ENCODE measurements at regions not wholly inside any gene's neighbourhood (a gene's known extent, or its start where the extent isn't known, plus 50 kb on each side); places are given as distances from the start of the nearest gene placed in this dataset.
"Not testable (repeated sequence)": the region's sequence is repeated elsewhere in the genome, so short reads cannot be mapped to it uniquely, and the experiment has no call there.

DNA sequence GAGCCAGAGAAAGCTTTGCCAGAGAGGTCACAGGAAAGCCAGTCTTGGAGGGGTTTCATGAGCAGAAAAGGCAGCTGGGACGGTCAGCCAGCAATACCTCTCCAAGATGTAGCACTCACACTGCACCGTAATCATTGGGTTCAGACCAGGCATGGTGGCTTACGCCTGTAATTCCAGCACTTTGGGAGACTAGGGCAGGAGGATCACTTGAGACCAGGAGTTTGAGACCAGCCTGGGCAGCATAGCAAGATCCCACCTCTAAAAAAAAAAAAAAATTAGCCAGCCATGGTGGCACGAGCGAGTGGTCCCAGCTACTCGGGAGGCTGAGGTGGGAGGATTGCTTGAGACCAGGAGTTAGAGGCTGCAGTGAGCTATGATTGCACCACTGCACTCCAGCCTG lies 90.2 kb upstream of the CUX1 start:
- no peak for TF ChIP-seq EZH2 (IDR thresholded peaks at IDR 0.05; ENCODE audit: borderline replicate concordance, low read length)
- TF ChIP-seq, protein P1, sequence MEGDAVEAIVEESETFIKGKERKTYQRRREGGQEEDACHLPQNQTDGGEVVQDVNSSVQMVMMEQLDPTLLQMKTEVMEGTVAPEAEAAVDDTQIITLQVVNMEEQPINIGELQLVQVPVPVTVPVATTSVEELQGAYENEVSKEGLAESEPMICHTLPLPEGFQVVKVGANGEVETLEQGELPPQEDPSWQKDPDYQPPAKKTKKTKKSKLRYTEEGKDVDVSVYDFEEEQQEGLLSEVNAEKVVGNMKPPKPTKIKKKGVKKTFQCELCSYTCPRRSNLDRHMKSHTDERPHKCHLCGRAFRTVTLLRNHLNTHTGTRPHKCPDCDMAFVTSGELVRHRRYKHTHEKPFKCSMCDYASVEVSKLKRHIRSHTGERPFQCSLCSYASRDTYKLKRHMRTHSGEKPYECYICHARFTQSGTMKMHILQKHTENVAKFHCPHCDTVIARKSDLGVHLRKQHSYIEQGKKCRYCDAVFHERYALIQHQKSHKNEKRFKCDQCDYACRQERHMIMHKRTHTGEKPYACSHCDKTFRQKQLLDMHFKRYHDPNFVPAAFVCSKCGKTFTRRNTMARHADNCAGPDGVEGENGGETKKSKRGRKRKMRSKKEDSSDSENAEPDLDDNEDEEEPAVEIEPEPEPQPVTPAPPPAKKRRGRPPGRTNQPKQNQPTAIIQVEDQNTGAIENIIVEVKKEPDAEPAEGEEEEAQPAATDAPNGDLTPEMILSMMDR (IDR thresholded peaks at IDR 0.05; ENCODE audit: low read length) = no peak
- H3K9ac ChIP-seq (ENCODE audit: low read length) = no peak overlapping the region

DNA sequence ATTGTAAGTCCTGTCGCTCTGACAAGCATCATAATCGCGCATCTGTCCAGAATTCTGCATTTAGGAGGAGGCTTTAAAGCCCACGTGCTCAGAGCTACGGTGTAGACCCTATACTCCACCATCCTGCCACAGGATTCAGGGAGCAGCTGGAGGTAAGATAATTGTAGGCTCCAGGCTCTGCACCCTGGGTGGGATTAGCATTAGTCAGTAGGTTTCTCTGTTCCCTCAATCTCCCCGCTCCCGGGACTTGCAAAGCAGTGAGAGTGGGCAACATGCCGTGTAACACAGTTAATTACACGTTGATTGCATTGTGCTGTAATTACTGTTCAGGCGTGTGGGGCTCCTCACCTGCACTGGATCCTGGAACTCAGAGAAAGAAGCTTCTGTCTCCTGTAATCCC lies 89.3 kb upstream of the CUX1 start:
- H3K9ac ChIP-seq (ENCODE audit: low read length) = no peak overlapping the region
- H3K79me2 ChIP-seq (ENCODE audit: insufficient read depth, low read length) = no peaks in the 10 kb centered on the region
- peaks cover 5% of the 10 kb centered on the region for H3K4me1 ChIP-seq (ENCODE audit: insufficient read depth, low read length, severe bottlenecking)
- TF ChIP-seq EZH2 (IDR thresholded peaks at IDR 0.05; ENCODE audit: borderline replicate concordance, low read length) = no peak
- TF ChIP-seq, protein P1 (IDR thresholded peaks at IDR 0.05; ENCODE audit: low read length) = no peak
- H3K36me3 ChIP-seq (ENCODE audit: insufficient read depth, low read length) = peaks cover 4% of the 10 kb centered on the region; the same call in 1 of the 2 replicates
- H2AFZ ChIP-seq (ENCODE audit: low read length) = no peak overlapping the region
- no peaks in the 10 kb centered on the region for H3F3A ChIP-seq (ENCODE audit: insufficient read depth, low read length)
- no peak overlapping the region for H3K27ac ChIP-seq (ENCODE audit: low read depth, low read length, poor library complexity, severe bottlenecking)
- no peaks in the 10 kb centered on the region for H3K9me2 ChIP-seq (ENCODE audit: low read depth, low read length)
- H3K27me3 ChIP-seq (ENCODE audit: insufficient read depth, low read length) = no peaks in the 10 kb centered on the region; the same call in 1 of the 2 replicates
- no peaks in the 10 kb centered on the region for H4K20me1 ChIP-seq (ENCODE audit: insufficient read depth, low read length)
- no peak overlapping the region for H3K4me3 ChIP-seq (ENCODE audit: low read depth, low read length, poor library complexity, severe bottlenecking)
- H3K9me3 ChIP-seq (ENCODE audit: low read length) = peaks cover 7% of the 10 kb centered on the region
- H3K4me2 ChIP-seq (ENCODE audit: low read length) = no peak overlapping the region

More for the DNA sequence above, 90.2 kb upstream of the CUX1 start:
- no peaks in the 10 kb centered on the region for H3F3A ChIP-seq (ENCODE audit: insufficient read depth, low read length)
- H2AFZ ChIP-seq (ENCODE audit: low read length) = no peak overlapping the region
- no peaks in the 10 kb centered on the region for H3K9me2 ChIP-seq (ENCODE audit: low read depth, low read length)
- H3K27ac ChIP-seq (ENCODE audit: low read depth, low read length, poor library complexity, severe bottlenecking) = no peak overlapping the region
- H3K27me3 ChIP-seq (ENCODE audit: insufficient read depth, low read length) = no peaks in the 10 kb centered on the region; the same call in 1 of the 2 replicates
- H4K20me1 ChIP-seq (ENCODE audit: insufficient read depth, low read length) = no peaks in the 10 kb centered on the region
- no peak overlapping the region for H3K4me3 ChIP-seq (ENCODE audit: low read depth, low read length, poor library complexity, severe bottlenecking)
- peaks cover 4% of the 10 kb centered on the region; the same call in 1 of the 2 replicates for H3K36me3 ChIP-seq (ENCODE audit: insufficient read depth, low read length)
- no peak overlapping the region for H3K4me2 ChIP-seq (ENCODE audit: low read length)
- peaks cover 7% of the 10 kb centered on the region for H3K9me3 ChIP-seq (ENCODE audit: low read length)
- H3K4me1 ChIP-seq (ENCODE audit: insufficient read depth, low read length, severe bottlenecking) = peaks cover 5% of the 10 kb centered on the region
- H3K79me2 ChIP-seq (ENCODE audit: insufficient read depth, low read length) = no peaks in the 10 kb centered on the region

DNA sequence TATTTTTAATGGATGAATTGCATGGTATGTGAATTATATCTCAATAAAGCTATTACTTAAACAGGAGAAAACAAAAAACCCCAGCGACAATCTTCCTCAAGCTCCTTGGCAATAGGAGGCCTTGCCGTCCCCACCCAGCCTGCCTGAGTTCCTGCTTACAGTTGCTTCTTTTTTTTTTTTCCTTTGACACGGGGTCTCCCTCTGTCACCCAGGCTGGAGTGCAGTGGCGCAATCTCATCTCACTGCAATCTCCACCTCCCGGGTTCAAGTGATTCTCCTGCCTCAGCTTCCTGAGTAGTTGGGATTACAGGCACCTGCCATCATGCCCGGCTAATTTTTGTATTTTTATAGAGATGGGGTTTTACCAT lies 88.6 kb upstream of the CUX1 start:
- not testable (repeated sequence) for H3K27ac ChIP-seq (ENCODE audit: low read depth, low read length, poor library complexity, severe bottlenecking); H3K79me2 ChIP-seq (ENCODE audit: insufficient read depth, low read length); H3K4me2 ChIP-seq (ENCODE audit: low read length); H4K20me1 ChIP-seq (ENCODE audit: insufficient read depth, low read length); H3K9ac ChIP-seq (ENCODE audit: low read length); H2AFZ ChIP-seq (ENCODE audit: low read length); H3K9me3 ChIP-seq (ENCODE audit: low read length); H3K27me3 ChIP-seq (ENCODE audit: insufficient read depth, low read length); H3F3A ChIP-seq (ENCODE audit: insufficient read depth, low read length); H3K9me2 ChIP-seq (ENCODE audit: low read depth, low read length); H3K4me3 ChIP-seq (ENCODE audit: low read depth, low read length, poor library complexity, severe bottlenecking); H3K4me1 ChIP-seq (ENCODE audit: insufficient read depth, low read length, severe bottlenecking); H3K36me3 ChIP-seq (ENCODE audit: insufficient read depth, low read length)

DNA sequence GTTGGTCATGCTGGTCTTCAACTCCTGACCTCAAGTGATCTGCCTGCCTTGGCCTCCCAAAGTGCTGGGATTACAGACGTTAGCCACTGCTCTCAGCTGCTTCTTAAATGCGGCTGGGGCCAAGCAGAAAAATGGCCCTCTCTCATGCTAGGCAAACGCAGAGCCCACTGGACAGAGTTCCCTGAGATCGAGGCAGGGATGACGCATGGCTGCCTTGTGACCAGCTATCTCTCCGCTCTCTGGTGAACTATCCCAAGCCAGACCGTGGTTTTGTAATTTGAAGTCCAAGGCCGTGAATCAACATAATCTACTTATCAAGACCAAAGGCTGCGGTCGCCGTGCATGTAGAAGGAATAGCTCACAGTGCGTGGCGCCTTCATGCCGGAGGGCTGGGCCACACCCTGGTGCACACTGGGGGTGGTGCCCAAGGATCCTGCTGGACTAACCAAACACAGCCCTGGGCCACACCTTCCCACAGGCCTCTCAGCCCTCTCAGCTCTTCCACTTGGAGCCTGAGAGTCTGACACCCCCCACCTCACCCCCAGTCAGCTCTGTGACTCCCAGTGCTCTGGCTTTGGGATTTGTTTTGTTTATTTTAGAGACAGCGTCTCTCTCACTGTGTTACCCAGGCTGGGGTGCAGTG lies 88.1 kb upstream of the CUX1 start:
- Histone ChIP-seq H3F3A (ENCODE audit: insufficient read depth, low read length) (no peaks in the 10 kb centered on the region), H3K9ac (ENCODE audit: low read length) (no peak overlapping the region), H3K9me2 (ENCODE audit: low read depth, low read length) (no peaks in the 10 kb centered on the region), H3K27me3 (ENCODE audit: insufficient read depth, low read length) (no peaks in the 10 kb centered on the region; the same call in 1 of the 2 replicates), H3K4me2 (ENCODE audit: low read length) (no peak overlapping the region), H3K27ac (ENCODE audit: low read depth, low read length, poor library complexity, severe bottlenecking) (no peak overlapping the region), H3K4me3 (ENCODE audit: low read depth, low read length, poor library complexity, severe bottlenecking) (no peak overlapping the region), H3K79me2 (ENCODE audit: insufficient read depth, low read length) (no peaks in the 10 kb centered on the region), H4K20me1 (ENCODE audit: insufficient read depth, low read length) (no peaks in the 10 kb centered on the region), H3K36me3 (ENCODE audit: insufficient read depth, low read length) (no peaks in the 10 kb centered on the region), H2AFZ (ENCODE audit: low read length) (no peak overlapping the region), H3K4me1 (ENCODE audit: insufficient read depth, low read length, severe bottlenecking) (peaks cover 5% of the 10 kb centered on the region), H3K9me3 (ENCODE audit: low read length) (no peaks in the 10 kb centered on the region)
- TF ChIP-seq, protein P1 (IDR thresholded peaks at IDR 0.05; ENCODE audit: low read length) = no peak
- TF ChIP-seq EZH2 (IDR thresholded peaks at IDR 0.05; ENCODE audit: borderline replicate concordance, low read length) = no peak

Data from OCI-LY1 (cell line).